H1 (cell line): ENCODE measurements at regions not wholly inside any gene's neighbourhood (a gene's known extent, or its start where the extent isn't known, plus 50 kb on each side); places are given as distances from the start of the nearest gene placed in this dataset.
"Not testable (repeated sequence)": the region's sequence is repeated elsewhere in the genome, so short reads cannot be mapped to it uniquely, and the experiment has no call there.

ENCODE experiments used
- EZH2 ChIP-seq: fragments of 200-600 bp; sonication (generic); IDR thresholded peaks from 2 replicates; pipeline ENCODE4 v1.7.1; 2012; ENCODE audit warnings: low read depth, mild to moderate bottlenecking, moderate library complexity, low read length, inconsistent platforms; ENCODE audit not compliant: severe bottlenecking
- GABPA ChIP-seq: IDR thresholded peaks from 2 replicates; pipeline ENCODE4 v1.6.1; 2011; ENCODE audit warnings: mild to moderate bottlenecking, low read length, moderate library complexity, borderline replicate concordance; ENCODE audit not compliant: insufficient read depth
- POLR2A ChIP-seq, 2 experiments: IDR thresholded peaks; 1 replicate in 1 of 2; 2 replicates in 1 of 2; pipeline ENCODE4 v1.6.1; 2011; ENCODE audit warnings: low read depth in 2 of 2, low read length in 2 of 2, mild to moderate bottlenecking in 2 of 2; ENCODE audit errors: control extremely low read depth in 1 of 2
- SIX5 ChIP-seq: IDR thresholded peaks from 2 replicates; pipeline ENCODE4 v1.6.1; 2011; ENCODE audit warnings: mild to moderate bottlenecking, low read depth, low read length
- SP1 ChIP-seq: IDR thresholded peaks from 2 replicates; pipeline ENCODE4 v1.6.1; 2011; ENCODE audit warnings: low read depth, low read length
- YY1 ChIP-seq: IDR thresholded peaks from 2 replicates; pipeline ENCODE4 v1.6.1; 2011; ENCODE audit warnings: low read depth, mild to moderate bottlenecking, low read length

DNA sequence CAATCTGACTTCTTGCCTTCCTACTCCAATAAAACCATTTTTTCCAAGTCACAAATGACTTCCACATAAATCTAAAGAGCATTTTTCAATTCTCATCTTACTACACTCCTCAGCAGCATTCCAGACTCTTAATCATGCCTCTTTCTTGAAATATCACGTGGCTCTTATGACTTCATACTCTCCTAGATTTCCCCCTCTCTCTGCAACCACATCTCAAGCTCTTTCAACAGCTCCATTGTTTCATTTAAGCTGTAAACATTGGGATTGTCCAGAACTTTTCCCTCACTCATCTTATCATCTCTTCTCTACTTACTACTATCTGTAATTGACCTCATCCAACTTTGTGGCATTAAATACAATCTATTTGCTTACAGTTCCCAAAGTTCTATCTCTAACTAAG is 170.6 kb upstream of the POMZP3 start:
- not testable (repeated sequence) for TF ChIP-seq EZH2; POLR2A (IDR thresholded peaks at IDR 0.05; ENCODE audit: control extremely low read depth in 1 of 2, low read depth in 2 of 2, low read length in 2 of 2); SIX5; SP1; YY1; GABPA
